ENCODE measurements at regions not wholly inside any gene's neighbourhood (a gene's known extent, or its start where the extent isn't known, plus 50 kb on each side); places are given as distances from the start of the nearest gene placed in this dataset.

DNA sequence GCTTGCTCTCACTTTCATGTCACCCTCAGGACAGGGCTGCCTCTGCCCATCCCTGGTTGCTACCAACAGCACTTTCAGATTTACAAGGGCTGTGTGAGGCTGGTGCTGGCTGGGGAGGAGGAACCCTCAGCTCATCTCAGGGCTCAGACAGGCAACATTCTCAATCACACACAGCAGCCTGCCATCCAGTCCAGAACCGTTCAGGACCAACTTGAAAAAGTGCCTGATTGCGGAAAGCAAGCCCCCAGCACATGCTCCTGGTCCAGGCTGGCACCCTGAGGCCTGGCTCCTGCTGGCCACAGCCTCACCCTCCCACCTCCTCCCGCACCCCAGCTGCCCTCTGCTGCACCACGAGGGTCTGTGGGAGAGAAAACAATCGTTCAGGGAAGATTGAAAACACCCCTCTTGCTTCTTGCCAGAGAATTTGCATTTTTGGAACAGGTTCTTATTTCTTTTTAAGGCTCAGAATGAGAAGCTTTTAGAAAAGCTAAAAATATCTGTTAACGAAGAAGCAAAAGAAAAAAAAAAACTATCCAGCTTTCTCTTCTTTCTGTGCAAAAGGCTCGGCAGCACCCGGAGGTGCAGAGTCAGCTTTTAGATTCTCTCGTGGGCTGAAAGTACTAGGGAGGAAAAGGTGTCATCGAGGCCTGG is 403.8 kb upstream of the ID2 start:
- DNase-seq = no peak

DNA sequence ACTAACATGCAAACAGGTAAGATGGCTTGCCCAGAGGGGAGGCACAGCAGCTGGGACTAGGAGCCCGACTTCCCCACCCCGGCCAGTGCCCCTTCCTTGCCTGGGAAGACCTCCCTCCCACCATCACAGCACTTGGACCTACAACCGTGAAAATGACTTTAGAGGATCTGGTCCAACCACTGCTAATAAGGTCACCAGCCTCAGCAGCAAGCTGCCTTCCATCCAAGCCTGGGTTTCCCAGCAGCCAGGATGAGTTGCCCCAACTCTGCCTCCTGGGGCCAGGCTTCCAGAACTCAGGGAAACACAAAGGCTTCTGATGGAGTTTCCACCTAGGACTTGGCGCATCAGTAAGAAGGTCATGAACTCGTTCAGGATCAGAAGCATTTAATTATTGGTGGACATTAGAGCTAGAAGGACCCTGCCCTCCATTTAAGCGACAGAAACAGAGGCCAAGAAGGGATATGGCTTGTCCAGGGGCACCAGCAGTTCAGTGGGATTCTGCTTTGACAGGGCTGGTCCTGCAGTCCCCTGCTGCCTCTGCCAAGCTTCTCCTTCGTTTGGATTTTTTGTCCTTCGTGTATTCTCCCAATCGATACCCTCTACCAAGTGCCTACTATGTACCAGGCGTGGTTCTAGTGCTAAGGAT is 403.0 kb upstream of the ID2 start:
- DNase-seq = no peak

DNA sequence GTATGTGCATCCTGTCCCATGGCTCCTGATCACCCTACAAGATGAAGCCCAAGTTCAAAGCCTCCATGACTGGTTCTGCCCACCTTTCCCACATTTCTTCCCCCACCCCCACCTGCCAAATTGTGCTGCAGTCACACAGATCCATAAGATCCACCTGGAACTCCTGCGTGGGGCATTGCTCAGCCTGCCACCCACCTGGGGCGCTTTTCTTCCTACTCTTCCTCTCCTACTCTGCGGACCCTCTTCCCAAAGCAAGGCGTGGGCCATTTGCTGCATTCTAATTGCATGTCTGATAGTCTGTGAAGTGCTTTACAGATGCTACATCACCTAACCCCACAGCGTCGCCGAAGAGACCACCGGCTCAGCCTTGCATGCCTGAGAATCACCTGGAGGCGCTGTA is 402.4 kb upstream of the ID2 start:
- no peak for DNase-seq

DNA sequence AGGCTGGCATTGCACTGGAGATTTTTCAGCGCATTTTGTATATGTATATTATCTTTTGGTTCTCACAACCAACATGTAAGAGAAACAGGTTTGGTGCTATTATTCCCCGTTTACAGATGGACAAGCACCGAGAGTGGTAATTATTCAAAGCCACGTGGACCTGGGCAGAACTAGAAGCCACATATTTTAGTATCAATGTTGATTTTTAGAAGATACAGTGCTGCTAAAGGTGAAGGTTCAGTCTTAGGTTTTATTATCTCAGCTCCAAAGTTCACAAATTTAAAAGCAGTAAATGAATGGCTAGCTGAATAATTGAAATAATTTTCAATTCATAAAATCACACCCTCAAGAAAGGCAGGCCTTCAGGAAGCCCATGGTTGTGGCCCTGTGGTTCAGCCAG is 400.6 kb upstream of the ID2 start:
- no peak for DNase-seq

DNA sequence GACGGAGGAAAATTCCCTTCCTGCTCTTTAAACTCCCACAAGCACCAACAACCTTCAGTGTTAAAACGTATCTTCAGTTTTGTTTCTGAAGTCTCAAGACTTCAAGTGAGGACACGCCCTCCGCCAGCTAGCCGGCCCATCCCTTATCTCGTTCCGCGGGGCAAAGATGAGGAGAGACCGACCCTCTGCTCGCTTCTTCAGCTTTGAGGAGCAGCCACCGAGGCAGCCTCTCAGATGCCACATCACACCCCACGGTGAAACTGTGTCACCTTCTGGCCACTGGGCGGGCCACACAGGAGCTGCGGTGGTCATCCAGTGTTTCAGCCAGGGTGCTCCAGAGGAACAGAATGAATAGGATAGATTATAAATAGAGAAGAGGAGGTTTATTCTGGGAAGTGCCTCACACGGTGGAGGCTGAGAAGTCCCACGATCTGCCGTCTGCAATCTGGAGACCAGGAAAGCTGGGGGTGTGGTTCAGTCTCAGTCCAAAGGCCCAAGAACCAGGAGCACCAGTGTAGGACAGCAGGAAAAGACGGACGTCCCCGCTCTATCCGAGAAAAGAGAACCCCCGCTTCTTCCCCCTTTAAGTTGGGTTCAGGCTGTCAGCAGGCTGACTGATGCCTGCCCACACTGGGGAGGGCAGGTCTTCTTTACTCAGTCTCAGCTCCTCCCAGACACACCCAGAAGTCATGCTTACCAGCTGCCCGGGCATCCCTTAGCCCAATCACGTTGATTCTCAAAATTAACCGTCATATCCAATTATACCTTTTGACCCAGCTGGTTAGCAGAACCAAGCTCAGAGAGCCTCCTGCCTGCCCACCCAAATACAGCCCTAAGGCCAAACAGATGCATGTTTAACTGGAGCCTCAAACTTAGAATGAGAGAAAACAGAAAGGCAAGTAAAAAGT is 399.7 kb upstream of the ID2 start:
- DNase-seq = peak; percentile 36

DNA sequence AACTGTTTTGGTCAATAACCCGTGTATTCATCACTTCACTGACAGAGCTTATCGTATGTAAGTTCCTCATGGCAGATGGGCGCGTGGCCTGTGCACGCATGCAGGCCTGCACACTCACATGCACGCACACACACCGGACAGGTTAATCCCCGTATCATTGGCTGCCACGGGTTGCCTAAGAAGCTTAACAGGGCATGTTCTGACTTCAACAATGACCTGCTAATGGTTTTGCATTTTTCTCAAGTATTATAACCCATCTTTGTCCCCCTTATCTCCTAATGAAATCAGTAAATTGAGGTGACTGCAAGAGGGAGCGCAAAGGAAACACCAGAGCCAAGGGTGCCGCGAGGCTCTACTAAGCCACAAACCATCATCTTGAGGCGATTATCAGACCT is 399.0 kb upstream of the ID2 start:
- peak; percentile 17 for DNase-seq

DNA sequence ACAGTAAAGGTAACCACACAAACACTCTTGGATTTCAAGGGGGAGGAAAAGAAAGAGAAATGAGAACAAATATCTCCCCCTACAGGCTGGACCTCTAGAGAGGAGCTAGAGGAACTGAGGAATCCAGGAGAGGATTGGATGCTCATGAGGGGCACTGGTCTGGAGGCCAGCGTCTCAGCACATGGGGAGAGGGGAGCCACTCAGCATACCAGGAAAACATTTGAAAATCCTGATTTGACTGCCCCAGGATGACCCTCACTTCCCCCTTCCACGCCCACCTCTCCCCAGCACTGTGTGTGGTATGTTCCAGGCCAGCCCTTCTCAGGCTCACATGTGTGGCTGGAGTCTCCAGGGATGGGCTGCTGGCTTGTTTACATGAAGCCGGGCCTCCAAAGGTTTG is 396.8 kb upstream of the ID2 start:
- DNase-seq = no peak

DNA sequence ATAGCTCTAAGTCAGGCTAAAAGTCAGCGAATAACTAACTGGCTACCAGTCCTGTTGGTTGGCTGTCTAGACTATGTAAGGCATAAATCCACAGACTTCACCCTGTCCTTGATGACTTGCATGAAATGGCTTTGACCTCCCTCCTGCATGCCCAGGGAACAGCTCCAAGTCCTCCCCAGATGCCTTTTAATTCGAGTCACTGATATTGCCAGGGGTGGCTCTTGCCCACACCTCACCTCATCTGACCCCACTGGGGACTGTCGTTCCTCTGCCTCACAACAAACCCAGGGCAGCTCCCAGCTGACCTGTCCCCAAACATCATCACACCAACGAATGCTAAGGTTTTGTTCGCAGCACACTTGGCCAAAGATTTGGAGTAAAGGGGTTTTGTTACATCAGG is 396.0 kb upstream of the ID2 start:
- no peak for DNase-seq

DNA sequence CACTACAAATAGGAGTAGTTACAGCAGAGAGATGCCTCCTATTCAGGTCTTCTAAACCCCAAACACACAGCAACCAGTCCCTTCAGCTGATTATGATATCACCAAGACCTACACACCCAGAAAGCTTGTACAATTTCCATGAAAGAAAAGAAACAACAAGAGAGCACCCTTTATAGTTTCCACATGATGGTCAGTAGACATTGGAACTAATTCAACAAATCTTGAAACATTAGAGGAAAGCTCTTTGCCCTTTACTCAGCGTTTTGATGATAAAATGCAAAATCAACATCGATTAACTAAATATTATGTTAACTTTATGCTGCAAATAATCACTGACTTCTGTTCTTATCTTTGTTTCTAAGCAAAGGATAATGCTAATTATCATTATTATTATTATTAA is 393.6 kb upstream of the ID2 start:
- DNase-seq = no peak

DNA sequence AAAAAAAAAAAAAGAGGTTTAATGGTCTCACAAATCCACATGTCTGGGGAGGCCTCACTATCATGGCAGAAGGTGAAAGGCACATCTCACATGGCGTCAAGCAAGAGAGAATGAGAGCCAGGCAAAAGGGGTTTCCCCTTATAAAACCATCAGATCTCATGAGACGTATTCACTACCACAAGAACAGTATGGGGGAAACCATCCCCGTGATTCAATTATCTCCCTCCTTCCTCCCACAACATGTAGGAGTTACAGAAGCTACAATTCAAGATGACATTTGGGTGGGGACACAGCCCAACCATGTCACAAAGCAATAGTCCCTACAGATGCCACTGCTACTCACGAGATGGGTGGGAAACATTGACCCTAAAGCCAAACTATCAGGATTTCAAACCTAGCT is 392.7 kb upstream of the ID2 start:
- no peak for DNase-seq

DNA sequence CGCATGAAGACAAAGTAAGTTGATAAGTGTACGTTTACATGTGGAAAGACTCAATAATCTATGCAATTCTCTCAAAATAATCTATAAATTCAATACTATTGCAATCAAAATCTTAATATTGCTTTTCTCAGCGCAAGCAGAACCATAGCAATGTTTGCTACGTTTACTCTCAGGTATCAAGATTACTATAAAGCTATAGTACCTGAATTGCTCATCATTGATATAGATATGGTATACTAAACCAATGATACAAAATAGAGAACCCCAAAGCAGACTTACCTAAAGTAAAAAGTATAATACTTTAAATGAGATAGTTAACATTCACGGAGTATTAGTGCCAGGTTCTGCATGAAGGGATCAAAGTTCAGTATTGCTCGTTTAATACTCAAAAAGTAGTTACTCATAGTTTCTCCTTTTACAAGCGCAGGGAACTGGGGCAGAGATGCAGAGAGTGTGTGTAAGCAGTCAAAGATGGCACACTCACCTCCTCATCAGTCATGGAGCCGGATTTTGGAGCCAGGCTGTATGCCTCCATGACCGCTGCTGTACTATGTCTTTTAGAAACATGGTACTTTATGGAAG is 391.0 kb upstream of the ID2 start:
- no peak for DNase-seq

DNA sequence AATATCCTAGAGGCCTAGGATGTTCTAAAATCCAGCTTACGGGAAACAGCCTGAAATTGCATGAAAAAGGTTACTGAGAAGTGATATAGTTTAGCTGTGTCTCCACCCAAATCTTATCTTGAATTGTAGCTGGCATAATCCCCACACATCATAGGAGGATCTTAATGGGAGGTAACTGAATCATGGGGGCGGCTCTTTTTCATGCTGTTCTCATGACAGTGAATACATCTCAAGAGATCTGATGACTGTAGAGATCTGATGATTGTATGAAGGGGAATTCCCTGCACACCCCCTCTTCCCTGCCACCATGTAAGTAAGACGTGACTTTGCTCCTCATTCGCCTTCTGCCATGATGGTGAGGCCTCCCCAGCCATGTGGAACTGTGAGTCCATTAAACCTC is 385.6 kb upstream of the ID2 start:
- no peak for DNase-seq

DNA sequence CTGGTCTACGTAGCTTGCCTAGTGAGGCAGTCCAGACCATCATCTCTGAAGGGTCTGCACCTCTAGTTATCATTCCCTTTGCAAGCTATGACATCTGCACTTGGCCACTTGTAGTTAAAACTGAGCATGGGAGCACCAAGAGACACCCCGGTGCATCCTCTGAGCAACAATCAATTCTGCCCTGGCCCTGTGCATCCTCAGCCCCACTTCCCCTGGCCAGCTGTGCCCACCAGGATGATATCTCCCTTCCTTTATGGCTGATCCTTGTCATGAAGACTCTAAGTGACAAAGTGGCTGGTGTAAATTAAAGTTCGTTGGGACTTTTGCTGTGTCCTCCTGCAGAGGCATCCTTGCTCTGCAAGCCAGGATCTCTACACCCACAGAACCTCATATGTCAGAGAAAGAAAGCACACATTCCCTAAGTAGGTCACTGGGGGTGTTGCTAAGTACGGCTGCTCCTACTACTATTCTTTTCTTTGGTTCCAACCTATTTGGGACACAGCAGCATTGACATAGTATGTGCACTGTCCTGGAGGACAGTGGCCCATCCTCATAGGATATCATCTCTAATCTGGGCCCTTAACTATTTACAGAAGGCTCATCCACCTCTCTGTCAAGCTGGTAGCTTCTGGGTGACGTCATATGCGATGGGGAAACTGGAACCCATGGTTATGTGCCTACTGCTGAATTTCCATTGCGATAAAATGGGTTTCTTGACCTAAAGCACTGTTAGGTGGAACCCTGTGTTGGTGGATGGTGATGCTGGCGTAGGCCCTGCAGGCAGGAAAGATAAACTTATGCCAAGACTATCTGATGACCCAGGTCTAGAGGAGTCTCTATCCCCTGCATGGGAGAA is 384.3 kb upstream of the ID2 start:
- no peak for DNase-seq

DNA sequence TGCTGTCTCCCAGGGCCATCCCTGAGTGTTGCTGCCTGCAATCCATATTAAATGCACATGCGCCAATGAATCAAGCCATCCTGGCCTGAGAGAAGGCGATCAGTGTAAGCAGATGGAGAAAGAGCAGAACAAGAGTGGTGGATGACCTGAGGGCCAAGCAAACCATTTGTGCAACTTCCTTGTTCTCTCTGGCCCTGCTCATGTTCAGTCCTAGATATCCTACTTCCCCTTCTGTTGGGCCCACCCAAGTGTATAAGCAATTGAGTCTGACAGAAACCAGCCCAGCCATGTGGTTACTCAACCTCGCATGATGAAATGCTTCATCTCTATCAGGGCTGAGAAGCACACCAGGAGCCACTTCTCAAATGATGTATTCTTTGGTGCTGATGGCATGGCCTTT is 383.1 kb upstream of the ID2 start:
- peak; percentile 17 for DNase-seq

DNA sequence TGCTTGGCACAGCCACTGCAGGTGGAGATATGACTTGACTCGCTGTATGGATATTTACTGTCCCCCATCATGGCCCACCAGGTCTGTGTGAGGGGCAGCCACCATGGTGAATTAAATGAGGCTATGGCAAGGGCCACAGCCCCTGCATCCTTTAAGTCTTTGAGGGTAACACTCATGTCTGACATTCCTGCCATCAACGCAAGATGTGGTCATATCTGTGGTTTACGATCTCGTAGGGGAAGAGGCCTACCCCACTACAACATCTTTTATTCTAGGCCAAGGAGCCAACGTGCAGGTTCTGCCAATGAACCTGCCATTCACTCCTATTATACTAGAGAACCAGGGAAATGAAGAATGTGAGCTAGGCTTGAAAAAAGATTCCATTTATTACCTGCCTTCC is 381.6 kb upstream of the ID2 start:
- no peak for DNase-seq

DNA sequence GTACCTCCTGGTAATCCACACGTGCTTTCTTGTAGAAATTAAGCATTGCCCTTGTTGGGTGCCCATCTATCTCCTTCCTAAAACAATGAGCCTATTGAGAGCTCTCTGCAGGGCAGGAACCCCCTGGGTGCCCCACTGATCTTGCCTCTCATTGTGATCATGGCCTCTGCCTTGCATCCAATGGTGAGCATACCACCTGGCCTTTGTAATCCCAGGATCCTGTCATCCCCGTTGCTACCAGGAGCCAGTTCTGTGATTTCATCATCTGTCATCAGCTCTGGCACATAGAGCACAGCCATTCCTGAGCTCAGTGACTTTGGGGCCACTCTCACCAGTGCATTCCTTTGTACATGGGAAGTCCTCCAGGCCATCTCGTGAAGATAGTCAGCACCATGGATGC is 381.0 kb upstream of the ID2 start:
- DNase-seq = no peak

DNA sequence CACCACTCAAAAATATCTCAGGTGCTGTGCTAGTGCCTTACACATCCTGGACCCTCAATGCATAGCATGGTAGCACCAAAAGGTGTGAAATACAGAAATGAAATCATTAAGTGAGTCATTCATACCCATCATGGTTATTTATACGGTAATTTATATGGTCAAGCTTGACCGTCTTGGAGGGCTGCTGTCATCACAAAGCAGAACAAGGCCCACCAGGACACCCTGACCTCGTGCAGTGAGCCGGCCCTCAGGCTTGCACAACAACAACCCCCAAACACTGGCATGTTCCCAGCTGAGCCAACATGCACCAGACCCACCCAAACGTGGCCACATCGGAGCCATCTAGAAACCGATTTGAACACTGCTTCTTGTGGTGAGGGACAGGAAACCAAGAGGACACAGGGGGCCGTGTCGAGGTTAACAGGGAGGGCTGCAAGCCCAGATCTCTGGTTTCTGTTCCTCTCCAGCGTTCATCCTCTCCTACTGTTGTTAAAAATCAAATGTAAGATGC is 378.5 kb upstream of the ID2 start:
- DNase-seq = peak; percentile 75

DNA sequence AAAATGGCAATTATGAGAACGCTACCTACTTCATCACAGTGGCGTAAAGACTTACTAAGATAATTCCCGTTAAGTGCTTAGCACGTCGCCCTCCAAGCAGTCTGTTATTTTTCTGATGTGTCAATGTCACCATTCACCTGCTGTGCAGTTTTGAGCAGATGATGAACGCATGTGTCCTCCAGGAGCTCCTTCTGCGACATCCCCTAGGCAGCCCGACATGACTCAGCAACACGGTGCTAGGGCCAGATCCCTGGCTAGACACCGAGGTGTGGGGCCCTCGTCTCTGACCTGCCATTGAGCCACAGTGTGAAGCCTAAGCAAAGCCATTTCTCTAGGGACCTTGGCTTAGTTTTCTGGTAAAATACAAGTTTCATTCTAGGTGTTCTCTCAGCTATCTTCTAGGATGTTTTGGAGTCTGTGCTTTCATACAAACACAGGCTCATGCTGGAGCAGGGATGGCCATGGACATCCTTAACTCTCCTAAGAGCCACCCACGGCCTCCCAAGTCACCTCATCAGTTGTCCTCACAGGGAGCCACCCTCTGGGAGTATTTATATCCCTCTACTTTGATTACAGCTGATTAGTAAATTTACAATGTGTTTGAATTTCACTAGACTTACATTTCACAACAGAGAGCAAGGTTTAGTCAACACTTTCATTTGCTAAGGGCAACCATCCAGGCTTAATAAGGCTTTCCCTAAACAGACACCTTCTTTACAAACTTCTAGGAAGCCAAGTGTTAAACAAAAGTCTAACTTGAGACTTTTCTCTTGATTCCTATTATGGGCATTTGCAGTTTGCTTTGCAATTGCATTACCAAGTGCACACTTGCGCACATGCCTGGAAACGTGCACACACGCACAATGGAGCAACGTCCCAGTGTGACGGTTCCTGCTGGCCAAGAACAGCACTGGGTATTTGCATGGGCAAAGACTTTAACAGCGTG is 376.8 kb upstream of the ID2 start:
- DNase-seq = no peak

DNA sequence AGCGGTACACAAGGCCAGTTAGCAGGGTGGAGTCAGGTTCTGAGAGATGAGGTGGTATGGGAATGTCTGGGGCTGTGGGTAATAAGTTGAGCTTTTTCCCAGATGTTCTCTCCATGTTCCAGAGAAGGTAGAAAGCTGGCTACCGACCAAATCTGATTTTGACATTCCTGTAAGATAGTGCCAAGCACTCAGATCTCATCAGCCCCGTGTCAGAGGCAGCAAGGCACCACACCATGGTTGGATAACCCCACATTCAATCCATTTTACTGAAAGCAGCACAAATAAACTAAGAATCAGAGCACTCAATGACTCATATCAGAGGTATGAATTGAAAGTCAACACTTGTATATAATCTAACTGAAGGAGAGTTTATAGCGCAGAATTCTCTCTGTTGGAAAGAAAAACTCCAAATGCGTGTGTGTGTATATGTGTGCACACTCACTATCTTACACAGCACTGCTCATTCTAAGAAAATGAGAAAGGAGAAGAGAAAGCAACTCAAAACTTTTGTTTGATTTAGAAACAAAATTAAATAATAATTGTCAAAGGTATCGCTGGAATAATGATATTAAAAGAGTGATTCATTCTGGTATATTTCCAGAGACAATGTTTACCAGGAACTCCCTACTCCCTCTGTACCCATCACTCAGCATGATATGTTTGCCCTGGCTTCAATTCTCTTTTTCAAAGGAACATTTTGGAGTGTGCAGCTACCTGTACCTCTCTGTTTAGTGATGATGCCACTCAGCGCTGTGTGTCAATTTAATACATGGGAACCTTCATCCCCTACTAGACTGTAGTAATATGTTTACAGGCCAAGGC is 375.1 kb upstream of the ID2 start:
- no peak for DNase-seq

DNA sequence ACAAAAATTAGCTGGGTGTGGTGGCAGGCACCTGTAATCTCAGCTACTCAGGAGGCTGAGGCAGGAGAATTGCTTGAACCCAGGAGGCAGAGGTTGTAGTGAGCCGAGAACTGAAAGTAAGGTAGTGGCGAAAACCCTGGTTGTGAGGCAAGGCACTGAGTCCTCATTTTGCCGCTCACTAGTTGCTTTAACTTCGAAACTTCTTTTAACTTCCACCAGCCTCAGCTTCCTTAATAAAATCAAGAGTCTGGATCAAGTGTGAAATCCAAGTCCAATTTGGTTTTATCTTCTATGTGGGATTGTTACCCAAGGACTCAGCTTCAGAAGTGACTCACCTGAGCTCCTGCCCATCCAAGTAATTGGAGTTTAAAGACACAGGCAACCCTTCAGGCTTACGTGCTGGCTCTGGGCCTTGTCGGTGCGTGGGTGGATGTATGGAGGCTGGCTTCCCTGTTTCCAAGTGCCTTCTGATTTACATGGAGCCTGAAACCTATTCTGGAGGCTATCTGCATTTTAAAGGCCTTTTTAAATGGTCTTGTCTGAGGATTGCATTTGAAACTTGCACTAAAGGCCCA is 374.2 kb upstream of the ID2 start:
- no peak for DNase-seq
